Breast epithelium (tissue), 3 donors: ENCODE measurements at regions not wholly inside any gene's neighbourhood (a gene's known extent, or its start where the extent isn't known, plus 50 kb on each side); places are given as distances from the start of the nearest gene placed in this dataset.

Experiments
- CTCF ChIP-seq, 3 donors: fragments of 450-650 bp; IDR thresholded peaks; one replicate each; pipeline ENCODE4 v1.5.1; 2016 to 2017; ENCODE audit warnings: antibody characterized with exemption in 3 of 3, mild to moderate bottlenecking in 3 of 3, moderate library complexity in 3 of 3
- POLR2A ChIP-seq: fragments of 450-650 bp; IDR thresholded peaks from one replicate; pipeline ENCODE4 v1.6.1; 2016; ENCODE audit warnings: antibody characterized with exemption, mild to moderate bottlenecking, moderate library complexity
- POLR2AphosphoS5 ChIP-seq, 3 donors: sonication (generic); formaldehyde crosslinking; IDR thresholded peaks; one replicate each; pipeline ENCODE4 v1.6.1; 2017; ENCODE audit warnings: antibody characterized with exemption in 3 of 3

GRCh38 chr9:106532306-106533015 is 330.5 kb upstream of the ZNF462 start:
- TF ChIP-seq POLR2AphosphoS5 (IDR thresholded peaks at IDR 0.05) (no peak), CTCF (IDR thresholded peaks at IDR 0.05) (no peak), POLR2A (no peak)
